HEK293T (cell line): ENCODE measurements at regions not wholly inside any gene's neighbourhood (a gene's known extent, or its start where the extent isn't known, plus 50 kb on each side); places are given as distances from the start of the nearest gene placed in this dataset.

Experiments
- ELF4 ChIP-seq: fragments of 450-650 bp; IDR thresholded peaks from 2 replicates; pipeline ENCODE4 v1.6.1; 2017; ENCODE audit warnings: antibody characterized with exemption
- FOXA1 ChIP-seq: fragments of 450-650 bp; IDR thresholded peaks from 2 replicates; pipeline ENCODE4 v1.6.1; 2016; ENCODE audit warnings: mild to moderate bottlenecking
- HDGF ChIP-seq: fragments of 450-650 bp; IDR thresholded peaks from 2 replicates; pipeline ENCODE4 v1.6.1; 2017; ENCODE audit warnings: antibody characterized with exemption, borderline replicate concordance
- LEF1 ChIP-seq: fragments of 450-650 bp; IDR thresholded peaks from 2 replicates; pipeline ENCODE4 v1.6.1; 2017; ENCODE audit warnings: mild to moderate bottlenecking, borderline replicate concordance
- SP1 ChIP-seq: fragments of 450-650 bp; IDR thresholded peaks from 2 replicates; pipeline ENCODE4 v1.6.1; 2017

DNA sequence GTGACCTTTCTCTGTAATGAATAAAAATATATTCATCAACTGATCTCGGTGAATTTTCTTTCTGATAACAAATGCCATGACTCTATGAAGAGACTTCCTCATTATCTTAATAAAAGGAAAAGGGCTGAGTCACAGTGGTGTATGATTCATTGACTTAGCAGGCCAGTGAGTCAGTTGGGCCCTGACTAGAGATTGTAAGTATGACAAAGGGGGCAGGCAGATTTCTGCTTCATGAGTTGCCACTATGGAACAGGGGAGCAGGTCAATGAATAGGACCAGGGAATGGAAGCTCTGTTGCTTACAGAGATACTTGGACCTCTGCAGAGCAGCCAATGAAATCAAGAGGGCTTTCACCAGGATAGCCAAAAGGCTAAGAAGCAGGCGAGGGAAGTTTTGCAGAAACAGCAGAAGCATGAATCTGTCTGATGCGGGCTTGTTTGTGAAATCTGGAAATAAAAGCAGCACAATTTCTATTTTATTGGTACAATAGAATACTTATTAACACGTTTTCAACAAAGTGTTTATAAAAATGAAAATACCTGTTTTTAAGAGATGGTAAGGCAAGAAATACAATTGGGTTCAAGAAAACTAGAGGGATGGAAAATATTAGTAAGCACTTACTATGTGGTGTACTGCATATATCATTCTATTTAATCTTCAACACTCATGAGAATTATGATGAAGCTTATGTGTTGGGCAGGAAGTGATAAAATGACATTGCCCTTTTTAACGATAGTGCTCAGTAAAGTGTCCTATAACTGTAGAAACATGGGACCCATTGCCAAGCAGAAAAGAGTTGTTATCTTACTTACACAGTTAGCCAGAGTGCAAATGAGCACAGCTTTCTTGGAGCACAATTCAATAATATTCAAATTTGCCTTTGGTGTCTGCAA is 169.8 kb upstream of the MYRIP start:
- TF ChIP-seq FOXA1 = no peak
- TF ChIP-seq ELF4 = no peak
- no peak for TF ChIP-seq LEF1
- no peak for TF ChIP-seq HDGF
- no peak for TF ChIP-seq SP1
